GM21447 (cell line): ENCODE measurements at regions not wholly inside any gene's neighbourhood (a gene's known extent, or its start where the extent isn't known, plus 50 kb on each side); places are given as distances from the start of the nearest gene placed in this dataset.

Experiments used
- ATAC-seq: cut with Tn5 transposase; IDR thresholded peaks from one replicate; pipeline ENCODE4 v1.9.1; 2021; ENCODE audit not compliant: unreplicated experiment

DNA sequence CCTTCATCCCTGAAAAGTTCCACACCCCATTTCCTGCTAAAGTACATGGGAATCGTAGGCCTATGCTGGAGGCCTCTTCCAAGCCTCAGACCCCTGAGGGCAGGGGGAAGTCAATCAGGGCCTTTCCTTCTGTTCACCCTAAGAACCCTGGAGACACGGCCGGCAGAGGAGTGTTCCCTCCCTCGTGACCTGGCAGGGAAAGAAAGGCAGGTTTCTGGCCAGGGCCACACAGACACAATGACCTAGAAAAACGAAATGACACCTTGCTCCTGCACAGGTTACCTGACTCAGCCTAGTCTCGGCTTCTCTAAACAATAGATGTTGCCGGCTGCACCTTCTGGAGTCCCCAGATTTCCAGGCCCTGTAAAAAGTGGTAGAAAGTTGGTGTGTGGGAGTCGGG lies 60.6 kb upstream of the CADM1 start:
- ATAC-seq: no peak

- ATAC-seq: no peak
Observed at GRCh38 chr11:115561116-115561515, 56.9 kb upstream of the CADM1 start.

DNA sequence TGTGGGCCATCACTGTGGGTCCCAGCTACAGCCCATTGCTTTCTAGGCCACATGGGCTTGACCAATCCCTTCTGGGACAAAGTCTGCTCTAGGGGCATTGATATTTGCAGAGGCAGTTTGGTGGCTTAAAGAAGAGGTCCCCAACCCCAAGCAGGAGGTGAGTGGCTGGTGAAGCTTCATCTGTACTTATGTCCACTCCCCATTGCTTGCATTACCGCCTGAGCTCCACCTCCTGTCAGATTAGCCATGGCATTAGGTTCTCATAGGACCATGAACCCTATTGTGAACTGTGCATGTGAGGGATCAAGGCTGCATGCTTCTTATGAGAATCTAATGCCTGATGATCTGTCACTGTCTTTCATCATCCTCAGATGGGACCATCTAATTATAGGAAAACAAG lies 54.4 kb upstream of the CADM1 start:
- ATAC-seq: no peak

GRCh38 chr11:115557681-115558080 lies 53.5 kb upstream of the CADM1 start:
- ATAC-seq: no peak

DNA sequence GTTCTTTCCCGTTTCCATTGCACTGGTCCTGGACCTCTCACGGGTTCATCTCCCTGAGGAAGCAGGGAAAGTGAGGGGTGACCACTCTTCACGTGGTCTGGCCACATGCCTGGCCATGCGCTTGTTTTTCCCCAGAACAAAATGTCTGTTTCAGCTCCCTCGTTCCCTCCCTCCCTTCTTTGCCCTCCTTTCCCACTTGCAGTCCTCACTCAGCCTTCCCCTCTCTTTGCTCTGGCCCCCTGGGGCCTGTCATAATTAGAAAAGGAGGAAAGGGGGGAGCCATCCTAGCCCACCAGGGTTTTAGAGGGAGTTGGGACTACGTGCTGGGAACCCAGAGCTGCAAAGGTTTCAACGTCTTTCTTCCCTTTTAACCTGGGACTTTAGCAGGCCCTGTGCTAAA lies 52.8 kb upstream of the CADM1 start:
- ATAC-seq: no peak

- no peak for ATAC-seq
Observed at GRCh38 chr11:115555336-115556090, 51.3 kb upstream of the CADM1 start.
